Uterus (tissue), 3 donors: ENCODE measurements at regions not wholly inside any gene's neighbourhood (a gene's known extent, or its start where the extent isn't known, plus 50 kb on each side); places are given as distances from the start of the nearest gene placed in this dataset.
A peak's percentile ranks its signal among the peaks of the same experiment; 100 is the strongest.
"Not testable (repeated sequence)": the region's sequence is repeated elsewhere in the genome, so short reads cannot be mapped to it uniquely, and the experiment has no call there.

ENCODE experiments used
- DNase-seq, 2 donors: peaks; one replicate each; pipeline ENCODE4 v3.0.0-alpha.2; 2019 to 2020
- H3K27ac ChIP-seq, 2 donors: fragments of 200-600 bp; sonication (generic); 1 replicate in 1 of 2; 2 replicates in 1 of 2; pipeline ENCODE4 v1.5.1; 2016 to 2018
- H3K27me3 ChIP-seq, 2 donors: fragments of 200-600 bp; sonication (generic); one replicate each; pipeline ENCODE4 v1.5.1; 2018 to 2019; ENCODE audit warnings: control low read depth in 1 of 2
- H3K36me3 ChIP-seq, 2 donors: fragments of 200-600 bp; sonication (generic); one replicate each; pipeline ENCODE4 v1.5.1; 2019; ENCODE audit warnings: control low read depth in 1 of 2
- H3K4me1 ChIP-seq, 2 donors: fragments of 200-600 bp; sonication (generic); one replicate each; pipeline ENCODE4 v1.5.1; 2018 to 2019; ENCODE audit warnings: control low read depth in 1 of 2
- H3K4me3 ChIP-seq, 2 donors: fragments of 200-600 bp; sonication (generic); 1 replicate in 1 of 2; 2 replicates in 1 of 2; pipeline ENCODE4 v1.5.1; 2018 to 2019; ENCODE audit warnings: mild to moderate bottlenecking in 1 of 2
- H3K9me3 ChIP-seq, 2 donors: fragments of 200-600 bp; sonication (generic); one replicate each; pipeline ENCODE4 v1.5.1; 2019; ENCODE audit warnings: control low read depth in 1 of 2
- intact Hi-C: fragments of 100-400 bp; cut with DNase I; formaldehyde crosslinking; loops from one replicate; pipeline ENCODE4 v1.15.1; 2023; ENCODE audit warnings: low total_unique reads
- TF ChIP-seq, protein P1 (sequence below), 4 experiments: fragments of 200-600 bp in 2 of 4; fragments of 450-650 bp in 2 of 4; sonication (generic) in 2 of 4; IDR thresholded peaks; one replicate each; pipeline ENCODE4 v1.5.1; 2016 to 2019; ENCODE audit warnings: antibody characterized with exemption in 4 of 4, mild to moderate bottlenecking in 2 of 4, moderate library complexity in 1 of 4
- donor health status: DM: yes; HTN: yes; CAD: no.

DNA sequence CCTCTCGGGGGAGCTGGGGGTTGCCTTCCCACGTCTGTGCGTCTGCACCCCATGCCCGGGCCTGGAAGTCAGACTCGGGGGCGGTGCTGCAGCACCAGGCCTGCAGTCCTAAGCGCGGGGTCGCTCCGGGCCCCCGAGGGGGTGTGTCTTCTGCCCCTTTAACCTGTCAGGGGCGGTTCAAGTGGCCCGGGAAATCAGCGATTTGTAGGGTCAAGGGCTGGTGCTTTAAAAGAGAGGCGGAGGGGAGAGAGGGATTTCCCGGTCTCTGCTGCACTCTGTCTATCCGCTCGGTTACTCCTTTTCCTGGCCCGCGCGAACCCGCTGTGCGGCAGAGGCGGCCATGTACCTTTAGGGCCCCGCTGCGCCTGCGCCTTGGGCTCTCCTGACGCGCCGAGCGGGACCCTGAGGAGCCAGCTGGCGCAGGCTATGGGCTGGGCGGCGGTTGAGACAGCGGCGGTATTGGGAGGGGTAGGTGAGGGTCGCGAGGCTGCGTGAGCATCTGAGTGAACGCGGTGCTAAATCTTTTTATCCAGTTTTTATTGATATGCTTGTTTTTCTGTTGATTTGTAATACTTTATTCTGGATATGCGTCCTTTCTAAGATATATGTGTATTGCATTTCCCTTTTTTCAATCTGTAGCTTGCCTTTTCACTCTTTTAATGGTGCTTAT is 243.5 kb upstream of the NOTCH2NLA start:
- H3K4me1 ChIP-seq, H3K36me3 ChIP-seq, H3K9me3 ChIP-seq, intact Hi-C loops, H3K27me3 ChIP-seq: not testable (repeated sequence)
- Histone ChIP-seq H3K4me3 (peak overlapping the region; percentile 38 to 39), H3K27ac (peak overlapping the region; percentile 53 to 69)
- TF ChIP-seq, protein P1, sequence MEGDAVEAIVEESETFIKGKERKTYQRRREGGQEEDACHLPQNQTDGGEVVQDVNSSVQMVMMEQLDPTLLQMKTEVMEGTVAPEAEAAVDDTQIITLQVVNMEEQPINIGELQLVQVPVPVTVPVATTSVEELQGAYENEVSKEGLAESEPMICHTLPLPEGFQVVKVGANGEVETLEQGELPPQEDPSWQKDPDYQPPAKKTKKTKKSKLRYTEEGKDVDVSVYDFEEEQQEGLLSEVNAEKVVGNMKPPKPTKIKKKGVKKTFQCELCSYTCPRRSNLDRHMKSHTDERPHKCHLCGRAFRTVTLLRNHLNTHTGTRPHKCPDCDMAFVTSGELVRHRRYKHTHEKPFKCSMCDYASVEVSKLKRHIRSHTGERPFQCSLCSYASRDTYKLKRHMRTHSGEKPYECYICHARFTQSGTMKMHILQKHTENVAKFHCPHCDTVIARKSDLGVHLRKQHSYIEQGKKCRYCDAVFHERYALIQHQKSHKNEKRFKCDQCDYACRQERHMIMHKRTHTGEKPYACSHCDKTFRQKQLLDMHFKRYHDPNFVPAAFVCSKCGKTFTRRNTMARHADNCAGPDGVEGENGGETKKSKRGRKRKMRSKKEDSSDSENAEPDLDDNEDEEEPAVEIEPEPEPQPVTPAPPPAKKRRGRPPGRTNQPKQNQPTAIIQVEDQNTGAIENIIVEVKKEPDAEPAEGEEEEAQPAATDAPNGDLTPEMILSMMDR (IDR thresholded peaks at IDR 0.05): peak in 1 of 4 experiments; percentile 12
- DNase-seq: peak; percentile 64 to 80

DNA sequence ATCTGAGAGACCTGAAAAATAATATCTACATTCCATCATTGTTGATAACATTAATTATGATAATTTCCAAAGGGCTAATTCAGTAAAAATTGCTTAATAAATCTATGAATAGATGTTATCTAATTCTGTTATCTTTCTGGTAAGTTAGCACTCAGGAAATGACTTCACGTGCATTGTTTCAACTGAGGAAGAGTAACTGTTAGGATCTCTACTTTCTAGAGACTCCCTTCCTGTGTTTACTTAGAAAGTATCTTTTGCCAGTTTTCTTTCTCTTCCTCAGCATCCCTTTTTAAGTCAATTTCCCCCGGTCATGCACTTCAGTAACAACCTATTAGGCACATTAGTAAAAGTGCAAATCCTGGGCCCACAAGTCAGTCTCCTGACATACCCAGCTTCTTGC is 231.1 kb upstream of the NOTCH2NLA start:
- H3K27ac ChIP-seq, H3K27me3 ChIP-seq, H3K36me3 ChIP-seq, intact Hi-C loops, H3K4me3 ChIP-seq, H3K9me3 ChIP-seq, DNase-seq, H3K4me1 ChIP-seq: not testable (repeated sequence)

DNA sequence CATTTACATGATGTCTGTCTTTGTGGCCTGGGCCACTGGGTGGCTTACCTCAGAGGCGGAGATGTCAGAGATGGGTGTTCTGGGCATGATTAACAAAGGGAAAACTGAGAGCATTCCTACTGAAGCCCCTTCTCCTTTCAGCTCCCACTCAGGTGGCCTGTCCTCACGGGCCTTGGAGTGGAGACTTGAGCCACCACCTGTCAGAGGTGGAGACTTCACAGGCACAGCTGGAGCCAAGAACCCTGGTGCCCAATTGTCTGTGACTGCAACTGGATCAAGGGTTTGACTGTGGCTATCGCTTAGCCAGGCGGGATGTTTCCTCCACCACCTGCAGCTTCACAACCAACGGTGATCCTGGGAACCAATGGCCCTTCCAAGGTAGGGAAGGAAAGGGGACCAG is 230.5 kb upstream of the NOTCH2NLA start:
- H3K27ac ChIP-seq, H3K4me1 ChIP-seq, H3K27me3 ChIP-seq, intact Hi-C loops, DNase-seq, H3K36me3 ChIP-seq, H3K9me3 ChIP-seq, H3K4me3 ChIP-seq: not testable (repeated sequence)

DNA sequence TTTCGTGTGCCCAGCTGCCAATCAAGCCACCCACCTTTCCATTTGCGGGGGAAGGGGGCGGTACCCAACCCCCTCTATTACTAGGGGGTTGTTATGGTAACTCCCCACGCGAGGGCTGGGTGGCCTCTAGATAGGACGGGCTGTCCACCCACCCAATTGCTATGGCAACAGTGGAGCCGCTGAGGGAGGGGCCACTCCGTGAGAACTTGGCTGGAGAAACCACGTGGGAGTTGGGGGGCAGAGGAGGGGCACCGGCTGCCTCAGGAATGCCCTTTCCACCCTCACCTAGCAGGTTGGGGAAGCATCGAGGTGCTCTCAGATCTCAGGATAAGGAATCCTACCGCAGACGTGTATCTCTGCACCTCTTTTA is 220.0 kb upstream of the NOTCH2NLA start:
- H3K4me3 ChIP-seq, DNase-seq, H3K9me3 ChIP-seq, H3K27ac ChIP-seq, intact Hi-C loops, H3K4me1 ChIP-seq, H3K36me3 ChIP-seq, H3K27me3 ChIP-seq: not testable (repeated sequence)

DNA sequence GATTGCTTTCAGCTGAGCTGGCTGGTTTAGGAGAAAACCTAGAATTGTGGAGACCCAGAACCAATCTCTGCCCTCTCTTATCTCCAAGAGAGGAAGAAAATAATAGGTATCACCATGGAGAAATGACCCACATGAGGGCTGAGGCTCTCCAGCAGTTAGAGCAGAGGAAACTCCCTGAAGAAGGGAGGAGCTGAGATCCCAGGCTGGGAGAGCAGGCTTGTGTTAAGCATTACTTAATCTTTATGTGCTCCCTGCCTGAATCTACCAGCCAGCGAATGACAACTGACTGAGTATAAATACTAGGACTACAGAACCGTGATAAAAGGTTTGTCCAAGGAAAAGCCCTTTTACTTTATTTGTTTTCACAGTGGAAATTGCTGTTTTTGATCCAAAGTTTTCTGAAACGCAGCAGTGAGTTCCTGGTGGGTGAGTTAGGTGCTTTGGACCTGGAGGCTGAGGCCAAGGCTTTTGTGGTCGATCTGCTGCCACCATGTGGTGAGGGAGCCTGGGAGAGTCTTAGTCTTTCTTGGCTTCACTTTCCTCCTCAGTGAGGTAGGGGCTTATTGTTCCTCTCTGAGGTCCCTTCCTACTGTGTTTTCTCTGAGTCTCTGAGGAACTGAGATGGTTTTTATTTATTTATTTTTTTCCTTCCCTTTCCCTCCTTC is 219.5 kb upstream of the NOTCH2NLA start:
- H3K36me3 ChIP-seq: not testable (repeated sequence)

DNA sequence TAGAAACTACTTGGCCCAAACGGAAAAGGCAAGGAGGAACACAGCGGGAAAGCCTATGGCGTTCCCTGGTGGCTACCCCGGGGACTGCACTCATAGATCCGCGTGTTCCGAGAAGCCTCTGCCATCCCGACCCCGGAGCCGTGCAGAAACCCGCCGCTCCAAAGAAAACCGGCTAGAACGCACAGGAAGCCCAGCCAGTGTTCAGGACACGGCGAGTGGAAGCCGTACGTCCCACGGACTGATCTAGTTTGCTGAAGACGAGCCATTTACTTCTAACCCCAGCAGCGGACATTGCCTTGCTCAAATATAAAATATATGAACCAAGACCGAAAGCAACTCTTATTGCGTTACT is 215.0 kb upstream of the NOTCH2NLA start:
- H3K27me3 ChIP-seq, H3K4me1 ChIP-seq, intact Hi-C loops, H3K9me3 ChIP-seq, H3K36me3 ChIP-seq: not testable (repeated sequence)
- Histone ChIP-seq H3K27ac (peak overlapping the region in 1 of 2 donors; percentile 21), H3K4me3 (peak overlapping the region in 1 of 2 donors; percentile 30)
- peak; percentile 17 to 24 for DNase-seq

More for the DNA sequence above, 219.5 kb upstream of the NOTCH2NLA start:
- H3K4me1 ChIP-seq, H3K27ac ChIP-seq, H3K9me3 ChIP-seq, H3K27me3 ChIP-seq, H3K4me3 ChIP-seq, intact Hi-C loops: not testable (repeated sequence)
- DNase-seq: peak; percentile 47 to 52
- TF ChIP-seq, protein P1 (IDR thresholded peaks at IDR 0.05): peak in 2 of 4 experiments; percentile 9 to 30

DNA sequence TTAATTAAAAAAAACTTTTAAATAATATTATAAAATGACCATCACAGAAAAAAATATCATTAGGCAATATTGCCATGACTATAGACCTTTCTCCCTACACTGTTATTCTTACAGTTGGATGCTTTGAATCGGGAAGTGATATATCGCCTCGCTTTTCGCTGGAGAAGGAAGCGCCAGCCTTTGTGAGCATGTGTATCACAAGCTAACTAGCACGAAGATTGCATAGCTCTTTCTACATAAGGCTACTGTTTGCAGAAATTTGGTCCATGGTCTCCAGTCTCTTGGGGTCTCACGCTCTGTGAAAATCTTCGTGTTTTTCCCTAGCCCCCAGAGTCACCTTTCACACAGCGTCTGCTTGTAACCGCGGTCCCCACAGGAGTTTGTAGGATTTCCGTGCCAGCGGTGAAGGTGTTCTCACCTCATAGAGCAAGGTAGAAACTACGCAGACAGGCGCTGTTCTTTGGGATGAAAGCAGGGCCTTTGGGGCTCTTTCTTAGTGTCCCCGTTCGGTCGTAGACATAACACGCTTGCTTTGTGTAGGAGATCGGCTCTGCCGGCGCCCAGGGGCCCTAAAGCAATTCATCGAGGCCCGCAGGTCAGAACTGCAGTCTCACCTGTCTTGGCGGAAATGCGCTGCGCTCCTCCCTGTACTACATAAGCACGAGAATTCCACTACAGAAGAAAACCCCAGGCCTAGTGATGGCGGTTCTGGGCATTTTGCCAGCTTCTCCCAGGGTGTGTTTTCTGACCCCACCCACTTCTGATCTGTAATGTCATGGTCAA is 214.5 kb upstream of the NOTCH2NLA start:
- H3K4me3 ChIP-seq, DNase-seq: not testable (repeated sequence)

DNA sequence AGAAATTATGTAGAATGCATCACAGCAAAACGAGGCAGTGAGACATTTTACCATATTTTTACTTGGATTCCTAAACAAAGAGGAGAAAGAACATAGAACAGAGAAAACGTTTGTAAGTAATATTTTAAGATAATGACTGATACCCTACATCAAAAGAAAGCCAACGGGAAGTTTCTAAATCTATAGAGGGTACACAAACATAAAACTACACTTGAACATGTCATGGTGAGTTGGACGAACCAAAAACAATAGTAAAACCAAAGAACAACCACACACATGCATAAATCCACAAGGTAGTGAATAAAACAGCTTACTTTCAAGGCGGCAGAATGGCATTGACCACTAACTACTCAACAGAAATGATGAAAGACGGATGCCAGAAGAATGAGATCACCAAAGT is 209.7 kb upstream of the NOTCH2NLA start:
- DNase-seq, H3K4me3 ChIP-seq, H3K27me3 ChIP-seq, H3K27ac ChIP-seq, H3K9me3 ChIP-seq, H3K36me3 ChIP-seq, intact Hi-C loops, H3K4me1 ChIP-seq: not testable (repeated sequence)

More for the DNA sequence above, 214.5 kb upstream of the NOTCH2NLA start:
- H3K27me3 ChIP-seq, H3K27ac ChIP-seq, H3K36me3 ChIP-seq, intact Hi-C loops, H3K9me3 ChIP-seq, H3K4me1 ChIP-seq: not testable (repeated sequence)

DNA sequence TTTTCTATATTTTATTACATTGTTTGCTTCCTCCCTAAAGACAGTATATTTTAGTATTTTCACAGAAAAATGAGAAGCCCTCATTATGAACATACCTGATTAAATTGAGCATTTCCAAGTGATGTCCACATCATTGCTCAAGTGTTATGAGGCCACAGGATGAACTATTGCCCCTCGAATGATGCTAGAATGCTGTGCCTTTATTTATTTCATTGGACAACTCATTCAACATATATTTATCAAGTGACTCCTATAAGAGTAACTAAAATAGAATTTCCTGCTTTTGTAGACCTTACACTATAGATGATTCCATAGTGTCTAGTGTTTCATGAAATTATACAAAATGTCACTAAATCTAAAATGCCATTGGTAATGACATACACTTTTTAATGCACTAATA is 187.8 kb upstream of the NOTCH2NLA start:
- H3K36me3 ChIP-seq, intact Hi-C loops, H3K27ac ChIP-seq, H3K4me3 ChIP-seq, H3K27me3 ChIP-seq, H3K4me1 ChIP-seq, DNase-seq, H3K9me3 ChIP-seq: not testable (repeated sequence)

DNA sequence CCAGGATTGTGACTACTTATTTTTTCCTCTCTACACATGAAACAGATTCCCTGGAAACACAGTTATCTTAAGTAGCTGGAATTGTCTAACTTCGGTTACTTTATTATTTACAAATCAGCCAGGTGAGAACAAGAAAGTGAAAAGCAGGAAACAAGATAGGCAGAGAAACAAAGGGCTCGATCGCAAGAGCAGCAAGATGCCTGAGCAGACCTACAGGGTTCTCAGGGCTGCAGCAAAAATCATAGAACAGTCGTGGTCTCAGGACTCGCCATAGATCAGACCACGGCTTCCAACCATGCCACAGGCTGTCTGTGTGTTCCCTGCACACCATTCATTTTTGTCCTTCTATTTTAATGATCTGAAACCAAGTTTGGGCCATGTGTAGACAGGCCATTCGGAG is 186.2 kb upstream of the NOTCH2NLA start:
- H3K36me3 ChIP-seq, DNase-seq, H3K27me3 ChIP-seq, H3K4me3 ChIP-seq, H3K9me3 ChIP-seq, H3K4me1 ChIP-seq, intact Hi-C loops, H3K27ac ChIP-seq: not testable (repeated sequence)

DNA sequence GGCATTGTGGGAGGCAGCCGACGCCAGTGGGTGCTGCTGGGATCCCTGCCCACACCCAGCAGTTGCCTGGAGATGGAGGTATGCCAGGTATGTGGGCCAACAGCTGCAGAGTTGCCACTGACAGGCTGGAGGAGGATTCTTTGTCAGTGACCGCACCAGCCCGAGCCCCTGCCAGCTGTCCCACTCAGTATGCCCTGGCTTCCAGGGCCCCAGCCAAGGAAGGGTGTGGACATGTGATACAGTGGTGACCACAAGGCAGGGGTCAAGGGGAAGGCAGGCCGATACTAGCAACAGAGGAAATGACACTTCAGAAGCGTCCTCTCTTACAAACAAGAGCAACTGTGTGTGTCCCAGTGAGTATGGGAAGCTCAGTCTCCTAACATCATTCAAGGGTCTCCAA is 185.1 kb upstream of the NOTCH2NLA start:
- H3K4me3 ChIP-seq, intact Hi-C loops, H3K27ac ChIP-seq, H3K4me1 ChIP-seq, H3K36me3 ChIP-seq, H3K9me3 ChIP-seq, H3K27me3 ChIP-seq, DNase-seq: not testable (repeated sequence)
